ENCODE measurements at regions not wholly inside any gene's neighbourhood (a gene's known extent, or its start where the extent isn't known, plus 50 kb on each side); places are given as distances from the start of the nearest gene placed in this dataset.

DNA sequence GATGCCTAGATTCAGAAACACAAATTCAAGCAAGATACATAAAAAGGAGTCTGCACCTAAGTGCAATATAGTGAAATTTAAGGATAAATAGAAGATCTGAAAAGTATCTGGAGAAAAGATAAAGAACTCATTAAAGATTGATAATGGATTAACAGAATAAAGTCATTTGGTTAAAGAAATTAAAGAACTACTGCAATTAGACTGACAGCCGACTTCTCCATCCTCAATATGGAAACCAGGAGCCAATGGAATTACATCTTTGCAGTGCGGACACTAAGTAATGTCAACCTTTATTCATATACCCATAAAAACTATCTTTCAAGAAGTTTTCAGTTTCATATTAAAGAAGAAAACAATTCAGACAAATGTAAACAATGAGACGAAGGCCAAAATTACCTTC is 81.0 kb downstream of the MRPL36 start:
- TF ChIP-seq EZH2 (optimal IDR thresholded peaks at IDR 0.05; ENCODE audit: low read depth, low read length) (no peak), EZH2phosphoT487 (IDR thresholded peaks at IDR 0.05; ENCODE audit: low read length) (no peak)
- TF ChIP-seq, protein P1, sequence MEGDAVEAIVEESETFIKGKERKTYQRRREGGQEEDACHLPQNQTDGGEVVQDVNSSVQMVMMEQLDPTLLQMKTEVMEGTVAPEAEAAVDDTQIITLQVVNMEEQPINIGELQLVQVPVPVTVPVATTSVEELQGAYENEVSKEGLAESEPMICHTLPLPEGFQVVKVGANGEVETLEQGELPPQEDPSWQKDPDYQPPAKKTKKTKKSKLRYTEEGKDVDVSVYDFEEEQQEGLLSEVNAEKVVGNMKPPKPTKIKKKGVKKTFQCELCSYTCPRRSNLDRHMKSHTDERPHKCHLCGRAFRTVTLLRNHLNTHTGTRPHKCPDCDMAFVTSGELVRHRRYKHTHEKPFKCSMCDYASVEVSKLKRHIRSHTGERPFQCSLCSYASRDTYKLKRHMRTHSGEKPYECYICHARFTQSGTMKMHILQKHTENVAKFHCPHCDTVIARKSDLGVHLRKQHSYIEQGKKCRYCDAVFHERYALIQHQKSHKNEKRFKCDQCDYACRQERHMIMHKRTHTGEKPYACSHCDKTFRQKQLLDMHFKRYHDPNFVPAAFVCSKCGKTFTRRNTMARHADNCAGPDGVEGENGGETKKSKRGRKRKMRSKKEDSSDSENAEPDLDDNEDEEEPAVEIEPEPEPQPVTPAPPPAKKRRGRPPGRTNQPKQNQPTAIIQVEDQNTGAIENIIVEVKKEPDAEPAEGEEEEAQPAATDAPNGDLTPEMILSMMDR (IDR thresholded peaks at IDR 0.05; ENCODE audit: low read length): no peak
